ENCODE measurements at regions not wholly inside any gene's neighbourhood (a gene's known extent, or its start where the extent isn't known, plus 50 kb on each side); places are given as distances from the start of the nearest gene placed in this dataset.

DNA sequence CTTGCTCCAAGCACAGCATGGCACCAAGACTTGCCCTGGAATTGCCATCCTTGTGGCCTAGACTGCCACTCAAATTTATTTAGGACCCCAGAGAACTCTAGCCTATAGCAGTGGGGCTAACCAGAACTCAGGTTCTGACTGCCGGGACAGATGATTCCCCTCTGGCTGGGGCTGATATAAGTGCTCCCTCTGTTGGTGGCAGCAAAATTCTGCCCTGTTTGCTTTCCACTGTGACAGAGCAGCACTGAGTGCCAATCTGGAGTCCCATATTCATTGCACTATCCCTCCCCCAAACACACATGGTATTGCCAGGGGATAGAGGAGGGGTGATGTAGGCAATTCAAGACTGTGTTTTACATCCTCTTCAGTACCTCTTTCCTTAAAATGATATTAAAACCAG lies 1081.9 kb downstream of the FAT4 start:
- TF ChIP-seq POLR2A (IDR thresholded peaks at IDR 0.05) = no peak
- TF ChIP-seq, protein P1, sequence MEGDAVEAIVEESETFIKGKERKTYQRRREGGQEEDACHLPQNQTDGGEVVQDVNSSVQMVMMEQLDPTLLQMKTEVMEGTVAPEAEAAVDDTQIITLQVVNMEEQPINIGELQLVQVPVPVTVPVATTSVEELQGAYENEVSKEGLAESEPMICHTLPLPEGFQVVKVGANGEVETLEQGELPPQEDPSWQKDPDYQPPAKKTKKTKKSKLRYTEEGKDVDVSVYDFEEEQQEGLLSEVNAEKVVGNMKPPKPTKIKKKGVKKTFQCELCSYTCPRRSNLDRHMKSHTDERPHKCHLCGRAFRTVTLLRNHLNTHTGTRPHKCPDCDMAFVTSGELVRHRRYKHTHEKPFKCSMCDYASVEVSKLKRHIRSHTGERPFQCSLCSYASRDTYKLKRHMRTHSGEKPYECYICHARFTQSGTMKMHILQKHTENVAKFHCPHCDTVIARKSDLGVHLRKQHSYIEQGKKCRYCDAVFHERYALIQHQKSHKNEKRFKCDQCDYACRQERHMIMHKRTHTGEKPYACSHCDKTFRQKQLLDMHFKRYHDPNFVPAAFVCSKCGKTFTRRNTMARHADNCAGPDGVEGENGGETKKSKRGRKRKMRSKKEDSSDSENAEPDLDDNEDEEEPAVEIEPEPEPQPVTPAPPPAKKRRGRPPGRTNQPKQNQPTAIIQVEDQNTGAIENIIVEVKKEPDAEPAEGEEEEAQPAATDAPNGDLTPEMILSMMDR (IDR thresholded peaks at IDR 0.05) = no peak

All from Peyer's patch (tissue), 4 donors.